ENCODE measurements at regions not wholly inside any gene's neighbourhood (a gene's known extent, or its start where the extent isn't known, plus 50 kb on each side); places are given as distances from the start of the nearest gene placed in this dataset.

GRCh38 chr7:157073949-157074624 is 63.6 kb upstream of the MNX1 start:
- BruUV-seq (replicated peaks) = no TSS peak
- ChIA-PET CTCF (no interaction called here), POLR2A (interaction anchor here (0.7 kb wide), 1 partner anchor 7 kb away, joined by 3 read pairs; no protein-coding TSS in a partner anchor)
- peaks cover 34% of the 10 kb centered on the region for H3K27me3 Mint-ChIP-seq (ENCODE audit: insufficient read depth, unreplicated experiment)
- TF ChIP-seq CTCF (IDR thresholded peaks at IDR 0.05; ENCODE audit: unreplicated experiment) = no peak
- H3K27ac Mint-ChIP-seq (ENCODE audit: low read depth, unreplicated experiment) = no peak overlapping the region
- no peaks in the 10 kb centered on the region for H3K4me1 Mint-ChIP-seq (ENCODE audit: insufficient read depth, unreplicated experiment)
- no peak overlapping the region for H3K4me3 Mint-ChIP-seq (ENCODE audit: unreplicated experiment)
- intact Hi-C loops (cut with micrococcal nuclease) = no loop called here
- H3K9me3 Mint-ChIP-seq (ENCODE audit: unreplicated experiment) = no peaks in the 10 kb centered on the region
- H3K36me3 Mint-ChIP-seq (ENCODE audit: insufficient read depth, unreplicated experiment) = no peaks in the 10 kb centered on the region
- DNase-seq (ENCODE audit: unreplicated experiment) = no peak

GRCh38 chr7:157076466-157076865 is 62.3 kb upstream of the UBE3C start:
- H3K9me3 Mint-ChIP-seq (ENCODE audit: unreplicated experiment) = no peaks in the 10 kb centered on the region
- POLR2A ChIA-PET = no interaction called here
- peaks cover 20% of the 10 kb centered on the region for H3K27me3 Mint-ChIP-seq (ENCODE audit: insufficient read depth, unreplicated experiment)

GRCh38 chr7:157077021-157077420 is 61.7 kb upstream of the UBE3C start:
- TF ChIP-seq CTCF (IDR thresholded peaks at IDR 0.05; ENCODE audit: unreplicated experiment) = no peak
- ChIA-PET CTCF (no interaction called here), POLR2A (no interaction called here)
- no TSS peak for BruUV-seq (replicated peaks)
- DNase-seq (ENCODE audit: unreplicated experiment) = no peak
- H3K4me1 Mint-ChIP-seq (ENCODE audit: insufficient read depth, unreplicated experiment) = no peaks in the 10 kb centered on the region
- H3K9me3 Mint-ChIP-seq (ENCODE audit: unreplicated experiment) = no peaks in the 10 kb centered on the region
- no peak overlapping the region for H3K27ac Mint-ChIP-seq (ENCODE audit: low read depth, unreplicated experiment)
- H3K27me3 Mint-ChIP-seq (ENCODE audit: insufficient read depth, unreplicated experiment) = peaks cover 20% of the 10 kb centered on the region
- H3K4me3 Mint-ChIP-seq (ENCODE audit: unreplicated experiment) = no peak overlapping the region
- H3K36me3 Mint-ChIP-seq (ENCODE audit: insufficient read depth, unreplicated experiment) = no peaks in the 10 kb centered on the region
- intact Hi-C loops (cut with micrococcal nuclease) = no loop called here

More at GRCh38 chr7:157076466-157076865, 62.3 kb upstream of the UBE3C start:
- no peaks in the 10 kb centered on the region for H3K4me1 Mint-ChIP-seq (ENCODE audit: insufficient read depth, unreplicated experiment)
- H3K36me3 Mint-ChIP-seq (ENCODE audit: insufficient read depth, unreplicated experiment) = no peaks in the 10 kb centered on the region
- H3K4me3 Mint-ChIP-seq (ENCODE audit: unreplicated experiment) = no peak overlapping the region
- BruUV-seq (replicated peaks) = no TSS peak
- no peak overlapping the region for H3K27ac Mint-ChIP-seq (ENCODE audit: low read depth, unreplicated experiment)
- TF ChIP-seq CTCF (IDR thresholded peaks at IDR 0.05; ENCODE audit: unreplicated experiment) = no peak
- no peak for DNase-seq (ENCODE audit: unreplicated experiment)
- intact Hi-C loops (cut with micrococcal nuclease) = no loop called here
- CTCF ChIA-PET = no interaction called here

GRCh38 chr7:157077986-157078644 is 60.6 kb upstream of the UBE3C start:
- Mint-ChIP-seq H3K4me1 (ENCODE audit: insufficient read depth, unreplicated experiment) (no peaks in the 10 kb centered on the region), H3K27me3 (ENCODE audit: insufficient read depth, unreplicated experiment) (peaks cover 20% of the 10 kb centered on the region), H3K36me3 (ENCODE audit: insufficient read depth, unreplicated experiment) (no peaks in the 10 kb centered on the region), H3K9me3 (ENCODE audit: unreplicated experiment) (no peaks in the 10 kb centered on the region), H3K27ac (ENCODE audit: low read depth, unreplicated experiment) (no peak overlapping the region), H3K4me3 (ENCODE audit: unreplicated experiment) (no peak overlapping the region)
- DNase-seq (ENCODE audit: unreplicated experiment) = no peak
- CTCF ChIA-PET = interaction anchor here (0.6 kb wide), 1 partner anchor 578 kb away, joined by 3 read pairs; no protein-coding TSS in a partner anchor
- POLR2A ChIA-PET = no interaction called here
- intact Hi-C loops (cut with micrococcal nuclease) = no loop called here
- no TSS peak for BruUV-seq (replicated peaks)
- TF ChIP-seq CTCF (IDR thresholded peaks at IDR 0.05; ENCODE audit: unreplicated experiment) = no peak
